HEK293 (cell line): ENCODE measurements at regions not wholly inside any gene's neighbourhood (a gene's known extent, or its start where the extent isn't known, plus 50 kb on each side); places are given as distances from the start of the nearest gene placed in this dataset.
A peak's percentile ranks its signal among the peaks of the same experiment; 100 is the strongest.

ENCODE experiments used
- CTCF ChIA-PET: fragments of 350-600 bp; formaldehyde crosslinking; extraction: SDS; loops from one replicate; lab custom pipeline; 2021; ENCODE audit warnings: antibody characterized with exemption; lab: Yijun Ruan, JAX
- POLR2A ChIA-PET: fragments of 300-600 bp; formaldehyde crosslinking; extraction: SDS; loops from one replicate; lab custom pipeline; 2020; ENCODE audit warnings: antibody characterized with exemption, inconsistent platforms; lab: Yijun Ruan, JAX
- H3K27ac ChIP-seq: fragments of 200-500 bp; sonication (Bioruptor generic); 2 replicates; pipeline ENCODE4 v1.5.1; 2014; ENCODE audit warnings: low read depth, low read length, control low read depth, inconsistent platforms; ENCODE audit errors: extremely low read depth
- H3K36me3 ChIP-seq, 2 experiments: fragments of 200-500 bp in 1 of 2; sonication (Bioruptor generic) in 1 of 2; 1 replicate in 1 of 2; 2 replicates in 1 of 2; pipeline ENCODE4 v1.5.1; 2014 to 2017; ENCODE audit warnings: inconsistent platforms in 2 of 2, low read length in 2 of 2; ENCODE audit not compliant: control insufficient read depth in 2 of 2, insufficient read depth in 1 of 2
- H3K4me1 ChIP-seq: fragments of 200-500 bp; sonication (Bioruptor generic); 2 replicates; pipeline ENCODE4 v1.5.1; 2014; ENCODE audit warnings: mild to moderate bottlenecking, low read length, inconsistent platforms; ENCODE audit not compliant: control insufficient read depth, insufficient read depth
- H3K4me3 ChIP-seq: 2 replicates; pipeline ENCODE4 v1.5.1; 2011; ENCODE audit warnings: low read depth, mild to moderate bottlenecking, control low read depth, low read length, moderate library complexity
- H3K9me3 ChIP-seq: fragments of 200-500 bp; sonication (Bioruptor generic); 2 replicates; pipeline ENCODE4 v1.5.1; 2014; ENCODE audit warnings: low read depth, low read length, inconsistent platforms; ENCODE audit not compliant: control insufficient read depth, insufficient read depth
- BCL11B ChIP-seq: fragments of 450-650 bp; formaldehyde crosslinking; IDR thresholded peaks from 2 replicates; pipeline ENCODE4 v1.5.1; 2016; ENCODE audit warnings: low read depth, missing biosample characterization, missing genetic modification characterization
- GLIS2 ChIP-seq: fragments of 450-650 bp; formaldehyde crosslinking; IDR thresholded peaks from 2 replicates; pipeline ENCODE4 v1.5.1; 2016; ENCODE audit warnings: missing biosample characterization, missing genetic modification characterization
- KLF8 ChIP-seq: fragments of 450-650 bp; formaldehyde crosslinking; IDR thresholded peaks from 2 replicates; pipeline ENCODE4 v1.5.1; 2016; ENCODE audit warnings: missing biosample characterization, missing genetic modification characterization
- PBX3 ChIP-seq: sonication (generic); formaldehyde crosslinking; IDR thresholded peaks from 2 replicates; pipeline ENCODE4 v1.8.1; 2022; ENCODE audit warnings: mild to moderate bottlenecking, moderate library complexity, missing genetic modification reagents
- PRDM6 ChIP-seq: fragments of 450-650 bp; formaldehyde crosslinking; IDR thresholded peaks from 2 replicates; pipeline ENCODE4 v1.5.1; 2017; ENCODE audit warnings: missing biosample characterization, missing genetic modification characterization
- SCRT2 ChIP-seq: fragments of 450-650 bp; formaldehyde crosslinking; IDR thresholded peaks from 2 replicates; pipeline ENCODE4 v1.5.1; 2016; ENCODE audit warnings: missing biosample characterization, missing genetic modification characterization
- ZBTB11 ChIP-seq: fragments of 450-650 bp; formaldehyde crosslinking; conservative IDR thresholded peaks from 2 replicates; pipeline ENCODE4 v1.5.1; 2016; ENCODE audit warnings: low read depth, missing biosample characterization, missing genetic modification characterization
- ZBTB21 ChIP-seq: fragments of 450-650 bp; formaldehyde crosslinking; IDR thresholded peaks from 2 replicates; pipeline ENCODE4 v1.5.1; 2017; ENCODE audit warnings: missing biosample characterization, missing genetic modification characterization
- ZBTB44 ChIP-seq: fragments of 450-650 bp; IDR thresholded peaks from 2 replicates; pipeline ENCODE4 v1.5.1; 2018; ENCODE audit warnings: missing biosample characterization, mild to moderate bottlenecking, missing genetic modification characterization
- ZBTB48 ChIP-seq: fragments of 450-650 bp; formaldehyde crosslinking; IDR thresholded peaks from 2 replicates; pipeline ENCODE4 v1.5.1; 2016; ENCODE audit warnings: missing biosample characterization, missing genetic modification characterization
- ZNF16 ChIP-seq: fragments of 450-650 bp; formaldehyde crosslinking; IDR thresholded peaks from 2 replicates; pipeline ENCODE4 v1.5.1; 2016; ENCODE audit warnings: low read depth, missing biosample characterization, missing genetic modification characterization
- ZNF223 ChIP-seq: fragments of 450-650 bp; formaldehyde crosslinking; IDR thresholded peaks from 2 replicates; pipeline ENCODE4 v1.5.1; 2016; ENCODE audit warnings: missing biosample characterization, missing genetic modification characterization
- ZNF292 ChIP-seq: fragments of 450-650 bp; formaldehyde crosslinking; IDR thresholded peaks from 2 replicates; pipeline ENCODE4 v1.5.1; 2016; ENCODE audit warnings: low read depth, missing biosample characterization, missing genetic modification characterization, borderline replicate concordance
- ZNF302 ChIP-seq: fragments of 450-650 bp; formaldehyde crosslinking; IDR thresholded peaks from 2 replicates; pipeline ENCODE4 v1.5.1; 2016; ENCODE audit warnings: missing biosample characterization, missing genetic modification characterization, low read depth
- ZNF311 ChIP-seq: fragments of 450-650 bp; formaldehyde crosslinking; IDR thresholded peaks from 2 replicates; pipeline ENCODE4 v1.5.1; 2017; ENCODE audit warnings: missing biosample characterization, missing genetic modification characterization, borderline replicate concordance
- ZNF426 ChIP-seq: fragments of 450-650 bp; formaldehyde crosslinking; IDR thresholded peaks from 2 replicates; pipeline ENCODE4 v1.5.1; 2017; ENCODE audit warnings: missing biosample characterization, missing genetic modification characterization, mild to moderate bottlenecking, inconsistent platforms, moderate library complexity
- ZNF473 ChIP-seq: fragments of 450-650 bp; formaldehyde crosslinking; IDR thresholded peaks from 2 replicates; pipeline ENCODE4 v1.5.1; 2017; ENCODE audit warnings: missing biosample characterization, missing genetic modification characterization
- ZNF585B ChIP-seq: fragments of 450-650 bp; formaldehyde crosslinking; IDR thresholded peaks from 2 replicates; pipeline ENCODE4 v1.5.1; 2016; ENCODE audit warnings: missing biosample characterization, missing genetic modification characterization
- ZNF624 ChIP-seq: fragments of 450-650 bp; formaldehyde crosslinking; IDR thresholded peaks from 2 replicates; pipeline ENCODE4 v1.5.1; 2017; ENCODE audit warnings: missing biosample characterization, missing genetic modification characterization
- ZNF660 ChIP-seq: fragments of 450-650 bp; IDR thresholded peaks from 2 replicates; pipeline ENCODE4 v1.5.1; 2018; ENCODE audit warnings: missing biosample characterization, mild to moderate bottlenecking, missing genetic modification characterization
- ZNF704 ChIP-seq: fragments of 450-650 bp; formaldehyde crosslinking; IDR thresholded peaks from 2 replicates; pipeline ENCODE4 v1.5.1; 2016; ENCODE audit warnings: missing biosample characterization, missing genetic modification characterization

- Histone ChIP-seq H3K27ac (no peak overlapping the region), H3K9me3 (no peaks in the 10 kb centered on the region), H3K36me3 (no peaks in the 10 kb centered on the region), H3K4me1 (no peaks in the 10 kb centered on the region), H3K4me3 (no peak overlapping the region)
- ChIA-PET POLR2A (no interaction called here), CTCF (no interaction called here)
- no peak for TF ChIP-seq GLIS2 (tag by site-specific recombination)
- peak; percentile 27; the same call in 1 of the 2 replicates for TF ChIP-seq KLF8 (tag by site-specific recombination)
Observed at GRCh38 chr5:164370841-164371240, 865.4 kb downstream of the MAT2B start.

- H3K36me3 ChIP-seq = no peaks in the 10 kb centered on the region
- TF ChIP-seq ZNF302 (tag by site-specific recombination) = no peak
- no peak for TF ChIP-seq ZNF660 (tag by site-specific recombination)
- no peak for TF ChIP-seq ZBTB48 (tag by site-specific recombination)
- no peak for TF ChIP-seq ZNF223 (tag by site-specific recombination)
- ChIA-PET POLR2A (no interaction called here), CTCF (interaction anchor here (0.6 kb wide), 1 partner anchor 20 kb away, joined by 3 read pairs; no protein-coding TSS in a partner anchor)
- H3K9me3 ChIP-seq = no peaks in the 10 kb centered on the region
- H3K4me3 ChIP-seq = no peak overlapping the region
- no peaks in the 10 kb centered on the region for H3K4me1 ChIP-seq
- no peak overlapping the region for H3K27ac ChIP-seq
Observed at GRCh38 chr5:164372892-164373291, 867.5 kb downstream of the MAT2B start.

GRCh38 chr5:164373876-164374275 is 868.5 kb downstream of the MAT2B start:
- no peaks in the 10 kb centered on the region for H3K4me1 ChIP-seq
- no peaks in the 10 kb centered on the region for H3K9me3 ChIP-seq
- TF ChIP-seq ZNF311 (tag by site-specific recombination) (no peak), ZNF624 (no peak), ZNF16 (tag by site-specific recombination) (no peak), PRDM6 (no peak), ZNF585B (tag by site-specific recombination) (no peak), ZNF426 (no peak), SCRT2 (tag by site-specific recombination) (no peak), ZBTB44 (tag by site-specific recombination) (no peak), ZNF292 (no peak), ZNF704 (tag by site-specific recombination) (no peak), ZNF473 (tag by site-specific recombination) (no peak), PBX3 (no peak), ZBTB21 (tag by site-specific recombination) (no peak), ZBTB11 (tag by site-specific recombination) (no peak), BCL11B (tag by site-specific recombination) (no peak)
- no peak overlapping the region for H3K27ac ChIP-seq
- H3K4me3 ChIP-seq = no peak overlapping the region
- no peaks in the 10 kb centered on the region for H3K36me3 ChIP-seq
- POLR2A ChIA-PET = no interaction called here
- CTCF ChIA-PET = no interaction called here
